ENCODE measurements at regions not wholly inside any gene's neighbourhood (a gene's known extent, or its start where the extent isn't known, plus 50 kb on each side); places are given as distances from the start of the nearest gene placed in this dataset.
"Not testable (repeated sequence)": the region's sequence is repeated elsewhere in the genome, so short reads cannot be mapped to it uniquely, and the experiment has no call there.

DNA sequence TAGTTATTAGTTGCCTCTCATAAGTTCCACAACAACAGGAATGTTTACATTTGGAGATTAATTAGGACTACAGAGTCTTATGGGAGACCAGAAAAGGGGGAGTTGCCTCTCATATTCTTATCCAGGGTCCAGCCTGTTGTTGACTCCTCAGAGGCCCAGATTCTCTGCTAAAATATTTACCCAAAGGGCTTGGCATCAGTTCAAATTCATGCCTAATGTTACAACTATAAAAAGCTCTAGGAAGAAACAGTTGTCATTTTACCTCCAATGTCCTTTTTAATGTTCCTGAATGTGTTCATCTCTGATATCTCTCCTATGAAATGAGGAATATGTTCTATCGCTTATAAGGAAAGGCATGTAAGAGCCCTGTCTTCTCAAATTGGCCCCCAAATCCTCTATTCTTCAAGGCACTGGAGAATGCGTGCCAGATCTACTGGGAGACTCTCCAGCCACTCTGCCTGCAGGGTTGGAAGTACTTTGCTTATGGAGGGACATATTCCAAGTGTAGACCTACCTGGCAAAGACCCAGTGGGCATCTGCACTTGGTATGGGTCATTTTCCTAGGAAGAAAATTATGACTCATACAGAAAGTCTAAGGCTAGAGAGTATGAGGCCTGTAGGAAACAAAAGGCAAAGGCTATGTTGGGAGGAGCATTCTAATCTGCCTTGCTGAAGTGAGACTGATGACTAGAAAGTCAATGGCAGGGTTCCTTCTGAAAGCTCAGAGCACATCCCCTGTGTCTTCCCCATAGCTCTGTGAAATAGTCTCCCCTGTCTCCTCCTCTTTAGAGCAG lies 192.6 kb downstream of the ESM1 start:
- no peak for DNase-seq
- Histone ChIP-seq H3K36me3 (no peaks in the 10 kb centered on the region), H3K9me3 (no peaks in the 10 kb centered on the region), H3K27me3 (no peaks in the 10 kb centered on the region), H3K27ac (peak overlapping the region in 2 of 4 donors; percentile 5 to 21), H3K4me3 (no peak overlapping the region), H3K4me1 (peaks cover 0 to 15% (median 10%) of the 10 kb centered on the region in 4 donors)
- 59 to 72% methylated on average over 2 of the region's 2 CpGs for WGBS, 2 donors
- intact Hi-C loops (cut with DNase I) = no loop called here
- no peak for TF ChIP-seq POLR2A (IDR thresholded peaks at IDR 0.05)
- TF ChIP-seq, protein P1, sequence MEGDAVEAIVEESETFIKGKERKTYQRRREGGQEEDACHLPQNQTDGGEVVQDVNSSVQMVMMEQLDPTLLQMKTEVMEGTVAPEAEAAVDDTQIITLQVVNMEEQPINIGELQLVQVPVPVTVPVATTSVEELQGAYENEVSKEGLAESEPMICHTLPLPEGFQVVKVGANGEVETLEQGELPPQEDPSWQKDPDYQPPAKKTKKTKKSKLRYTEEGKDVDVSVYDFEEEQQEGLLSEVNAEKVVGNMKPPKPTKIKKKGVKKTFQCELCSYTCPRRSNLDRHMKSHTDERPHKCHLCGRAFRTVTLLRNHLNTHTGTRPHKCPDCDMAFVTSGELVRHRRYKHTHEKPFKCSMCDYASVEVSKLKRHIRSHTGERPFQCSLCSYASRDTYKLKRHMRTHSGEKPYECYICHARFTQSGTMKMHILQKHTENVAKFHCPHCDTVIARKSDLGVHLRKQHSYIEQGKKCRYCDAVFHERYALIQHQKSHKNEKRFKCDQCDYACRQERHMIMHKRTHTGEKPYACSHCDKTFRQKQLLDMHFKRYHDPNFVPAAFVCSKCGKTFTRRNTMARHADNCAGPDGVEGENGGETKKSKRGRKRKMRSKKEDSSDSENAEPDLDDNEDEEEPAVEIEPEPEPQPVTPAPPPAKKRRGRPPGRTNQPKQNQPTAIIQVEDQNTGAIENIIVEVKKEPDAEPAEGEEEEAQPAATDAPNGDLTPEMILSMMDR (IDR thresholded peaks at IDR 0.05) = no peak
- TF ChIP-seq EP300 (IDR thresholded peaks at IDR 0.05) = no peak
- no peak for TF ChIP-seq POLR2AphosphoS5 (IDR thresholded peaks at IDR 0.05)

DNA sequence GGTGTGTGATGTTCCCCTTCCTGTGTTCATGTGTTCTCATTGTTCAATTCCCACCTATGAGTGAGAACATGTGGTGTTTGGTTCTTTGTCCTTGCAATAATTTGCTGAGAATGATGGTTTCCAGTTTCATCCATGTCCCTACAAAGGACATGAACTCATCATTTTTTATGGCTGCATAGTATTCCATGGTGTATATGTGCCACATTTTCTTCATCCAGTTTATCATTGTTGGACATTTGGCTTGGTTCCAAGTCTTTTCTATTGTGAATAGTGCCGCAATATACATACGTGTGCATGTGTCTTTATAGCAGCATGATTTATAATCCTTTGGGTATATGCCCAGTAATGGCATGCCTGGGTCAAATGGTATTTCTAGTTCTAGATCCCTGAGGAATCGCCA lies 197.5 kb downstream of the ESM1 start:
- H3K27me3 ChIP-seq; H3K27ac ChIP-seq; DNase-seq; H3K36me3 ChIP-seq; H3K4me3 ChIP-seq; intact Hi-C loops (cut with DNase I); H3K9me3 ChIP-seq: not testable (repeated sequence)
- H3K4me1 ChIP-seq = peaks cover 0 to 13% (median 11%) of the 10 kb centered on the region in 4 donors
- 80 to 93% methylated on average over 3 of the region's 3 CpGs for WGBS, 2 donors

DNA sequence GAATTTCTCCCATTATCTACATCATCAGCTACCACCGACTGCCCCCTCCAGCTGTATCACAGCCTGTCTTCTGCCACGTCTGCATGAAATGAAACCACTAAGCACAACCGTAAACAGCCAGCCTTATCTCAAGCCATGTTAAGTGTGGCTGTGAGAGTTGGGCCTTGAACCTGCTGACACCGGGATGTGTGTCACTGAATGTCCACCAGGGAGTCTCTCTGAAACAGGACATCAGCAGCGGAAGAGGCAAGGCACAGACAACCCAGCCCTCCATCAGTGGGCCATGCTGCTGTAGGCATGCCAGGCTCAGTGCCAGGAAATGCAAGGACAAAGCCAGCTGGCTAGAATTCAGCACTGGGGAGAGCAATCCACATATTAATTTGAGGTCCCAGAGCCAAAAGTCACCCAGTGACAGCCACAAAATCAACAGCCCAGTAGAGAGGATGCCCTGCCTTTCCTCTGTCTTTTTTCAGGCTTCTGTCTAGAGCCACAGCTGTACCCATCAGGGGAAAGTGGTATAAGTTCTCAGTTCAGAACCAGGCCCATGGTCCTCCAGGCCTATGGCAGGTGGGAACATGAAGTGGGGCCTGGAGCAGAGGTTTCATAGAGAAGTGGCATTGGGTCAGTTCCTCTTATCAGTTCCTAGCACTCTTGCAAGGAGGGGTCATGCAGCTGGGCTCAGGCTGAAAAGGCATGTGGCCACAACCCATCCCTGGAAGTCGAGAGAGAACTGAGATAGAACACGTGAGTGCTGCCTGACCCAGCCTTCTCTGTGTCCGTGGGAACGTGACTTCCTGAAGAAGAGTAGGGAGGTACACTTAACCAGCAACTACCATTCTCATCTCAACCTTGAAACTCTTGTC lies 199.4 kb downstream of the ESM1 start:
- Histone ChIP-seq H3K4me1 (peaks cover 0 to 8% (median 8%) of the 10 kb centered on the region in 4 donors), H3K27me3 (no peaks in the 10 kb centered on the region), H3K27ac (peak overlapping the region in 2 of 4 donors; percentile 19 to 37), H3K36me3 (no peaks in the 10 kb centered on the region), H3K4me3 (no peak overlapping the region), H3K9me3 (no peaks in the 10 kb centered on the region)
- intact Hi-C loops (cut with DNase I) = no loop called here
- DNase-seq = peak; percentile 70
- TF ChIP-seq, protein P1 (IDR thresholded peaks at IDR 0.05) = no peak
- TF ChIP-seq POLR2AphosphoS5 (IDR thresholded peaks at IDR 0.05) (no peak), POLR2A (IDR thresholded peaks at IDR 0.05) (no peak), EP300 (IDR thresholded peaks at IDR 0.05) (no peak)
- WGBS, 2 donors = 55 to 62% methylated on average over 9 of the region's 9 CpGs

DNA sequence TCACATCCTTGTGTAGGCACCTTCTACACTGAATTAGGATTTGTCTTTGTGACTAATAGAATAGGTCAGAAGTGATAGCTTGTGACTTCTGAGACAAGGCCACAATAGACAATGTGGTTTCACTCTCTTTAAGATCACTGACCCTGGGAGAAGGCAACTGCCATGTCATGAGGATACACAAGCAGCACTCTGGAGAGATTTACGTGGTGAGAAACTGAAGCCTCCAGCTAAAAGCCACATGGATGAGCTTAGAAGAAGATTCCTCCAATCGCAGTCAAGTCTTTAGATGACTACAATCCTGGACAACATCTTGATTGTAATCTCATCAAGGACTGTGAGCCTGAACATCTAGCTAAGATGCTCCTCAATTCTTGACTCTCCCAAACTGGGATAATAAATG lies 206.6 kb downstream of the ESM1 start:
- intact Hi-C loops (cut with DNase I) = no loop called here
- H3K9me3 ChIP-seq = no peaks in the 10 kb centered on the region
- H3K36me3 ChIP-seq = no peaks in the 10 kb centered on the region
- whole genome bisulfite sequencing, 2 donors = 90% methylated on average over 2 of the region's 2 CpGs
- H3K27me3 ChIP-seq = no peaks in the 10 kb centered on the region
- DNase-seq = no peak
- no peaks in the 10 kb centered on the region for H3K4me1 ChIP-seq
- no peak overlapping the region for H3K27ac ChIP-seq
- TF ChIP-seq POLR2AphosphoS5 (IDR thresholded peaks at IDR 0.05) (no peak), POLR2A (IDR thresholded peaks at IDR 0.05) (no peak)
- no peak overlapping the region for H3K4me3 ChIP-seq

DNA sequence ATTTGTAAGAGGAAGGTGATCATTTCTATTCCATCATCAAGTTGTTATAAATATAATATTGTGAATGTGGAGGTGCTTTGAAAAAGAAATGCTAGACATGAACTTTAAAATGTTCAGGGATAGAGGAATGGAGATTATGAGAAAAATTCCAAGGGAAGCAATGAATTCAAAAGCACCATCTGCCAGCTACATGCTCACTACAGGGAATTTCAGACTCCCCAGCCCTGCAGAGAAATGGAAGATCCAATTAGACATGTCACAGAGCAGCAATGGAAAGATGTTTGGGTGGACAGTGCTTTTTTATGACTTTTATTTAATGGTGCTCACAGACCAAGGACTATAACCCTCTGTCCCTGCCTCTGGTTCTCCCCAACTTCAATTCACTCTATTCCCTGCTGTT lies 209.7 kb downstream of the ESM1 start:
- H3K9me3 ChIP-seq = peaks cover 0 to 2% (median 0%) of the 10 kb centered on the region in 4 donors
- H3K4me3 ChIP-seq = no peak overlapping the region
- intact Hi-C loops (cut with DNase I) = no loop called here
- no peaks in the 10 kb centered on the region for H3K36me3 ChIP-seq
- no peaks in the 10 kb centered on the region for H3K27me3 ChIP-seq
- H3K27ac ChIP-seq = peak overlapping the region in 1 of 4 donors; percentile 26
- TF ChIP-seq EP300 (IDR thresholded peaks at IDR 0.05) (no peak), POLR2A (IDR thresholded peaks at IDR 0.05) (no peak), POLR2AphosphoS5 (IDR thresholded peaks at IDR 0.05) (no peak)
- TF ChIP-seq, protein P1 (IDR thresholded peaks at IDR 0.05) = no peak
- DNase-seq = no peak
- no peaks in the 10 kb centered on the region for H3K4me1 ChIP-seq
